Common myeloid progenitor, CD34-positive (primary cell): ENCODE measurements at regions not wholly inside any gene's neighbourhood (a gene's known extent, or its start where the extent isn't known, plus 50 kb on each side); places are given as distances from the start of the nearest gene placed in this dataset.

Experiments
- CTCF ChIA-PET: fragments of 350-600 bp; sonication (Branson Sonifier 250); formaldehyde crosslinking; loops from one replicate; lab custom pipeline; 2021; ENCODE audit warnings: antibody characterized with exemption; lab: Charles Lee
- POLR2A ChIA-PET: fragments of 350-600 bp; sonication (Branson Sonifier 250); formaldehyde crosslinking; loops from one replicate; lab custom pipeline; 2021; ENCODE audit warnings: antibody characterized with exemption; lab: Charles Lee
- DNase-seq, 3 donors: peaks; one replicate each; pipeline versions ENCODE4 v3.0.0 to v3.0.0-alpha.2; 2013
- H3K27ac ChIP-seq, 2 experiments: 1 replicate in 1 of 2; 2 replicates in 1 of 2; pipeline ENCODE4 v1.7.0; 2013; ENCODE audit warnings: inconsistent platforms in 2 of 2, low read length in 2 of 2, mild to moderate bottlenecking in 2 of 2, low read depth in 1 of 2, moderate library complexity in 1 of 2; ENCODE audit not compliant: severe bottlenecking in 2 of 2, insufficient read depth in 1 of 2, poor library complexity in 1 of 2
- H3K27me3 ChIP-seq, 5 experiments: replicated peaks in 2 of 5; 1 replicate in 3 of 5; 2 replicates in 2 of 5; pipeline versions ENCODE4 v1.6.1 to v1.7.0; 2013; ENCODE audit warnings: low read length in 4 of 5, mild to moderate bottlenecking in 2 of 5, moderate library complexity in 2 of 5, inconsistent platforms in 1 of 5; ENCODE audit not compliant: insufficient read depth in 5 of 5, control insufficient read depth in 4 of 5
- H3K36me3 ChIP-seq, 4 experiments: 1 replicate in 2 of 4; 2 replicates in 2 of 4; pipeline versions ENCODE4 v1.6.1 to v1.7.0; 2013; ENCODE audit warnings: low read length in 3 of 4, control low read depth in 1 of 4, mild to moderate bottlenecking in 1 of 4; ENCODE audit not compliant: control insufficient read depth in 4 of 4, insufficient read depth in 4 of 4
- H3K4me1 ChIP-seq, 4 experiments: 1 replicate in 3 of 4; 2 replicates in 1 of 4; pipeline versions ENCODE4 v1.6.1 to v1.7.1; 2013; ENCODE audit warnings: low read length in 3 of 4, mild to moderate bottlenecking in 3 of 4, control low read depth in 1 of 4, inconsistent platforms in 1 of 4, moderate library complexity in 1 of 4; ENCODE audit not compliant: control insufficient read depth in 4 of 4, insufficient read depth in 4 of 4; ENCODE audit errors: control extremely low read depth in 1 of 4
- H3K4me3 ChIP-seq, 7 experiments: 1 replicate in 4 of 7; 2 replicates in 3 of 7; pipeline versions ENCODE4 v1.5.1 to v1.7.0; 2013; ENCODE audit warnings: mild to moderate bottlenecking in 7 of 7, low read length in 6 of 7, moderate library complexity in 6 of 7, inconsistent platforms in 2 of 7, low read depth in 2 of 7, control low read depth in 1 of 7; ENCODE audit not compliant: insufficient read depth in 4 of 7, control insufficient read depth in 1 of 7; ENCODE audit errors: extremely low read depth in 1 of 7
- H3K9me3 ChIP-seq, 5 experiments: 1 replicate in 4 of 5; 2 replicates in 1 of 5; pipeline versions ENCODE4 v1.6.1 to v1.7.1; 2013; ENCODE audit warnings: low read length in 4 of 5, mild to moderate bottlenecking in 2 of 5, inconsistent platforms in 1 of 5, low read depth in 1 of 5, moderate library complexity in 1 of 5; ENCODE audit not compliant: control insufficient read depth in 4 of 5, insufficient read depth in 2 of 5; ENCODE audit errors: control extremely low read depth in 1 of 5
- WGBS: methylation state at CpG from one replicate; pipeline ENCODE4 v1.1.5; 2013; ENCODE audit not compliant: insufficient coverage; 5-methylcytosine and 5-hydroxymethylcytosine counted together

- no peak for DNase-seq
- Histone ChIP-seq H3K27ac (no peak overlapping the region), H3K9me3 (peaks cover 0 to 5% (median 5%) of the 10 kb centered on the region in 5 experiments), H3K36me3 (no peaks in the 10 kb centered on the region), H3K27me3 (no peaks in the 10 kb centered on the region), H3K4me1 (no peaks in the 10 kb centered on the region), H3K4me3 (no peak overlapping the region)
- WGBS: no CpG with 5 or more reads among the region's 1 CpG
- POLR2A ChIA-PET: no interaction called here
- CTCF ChIA-PET: interaction anchor here (1.0 kb wide), 1 partner anchor 11 kb away, joined by 3 read pairs; no protein-coding TSS in a partner anchor
Observed at GRCh38 chr16:62692685-62693084, 656.4 kb upstream of the CDH8 start.

- no peak for DNase-seq
- Histone ChIP-seq H3K27me3 (no peaks in the 10 kb centered on the region), H3K4me1 (no peaks in the 10 kb centered on the region), H3K4me3 (no peak overlapping the region), H3K27ac (no peak overlapping the region), H3K36me3 (no peaks in the 10 kb centered on the region), H3K9me3 (peaks cover 4 to 18% (median 9%) of the 10 kb centered on the region in 5 experiments)
- POLR2A ChIA-PET: interaction anchor here (0.6 kb wide), 1 partner anchor 472 kb away, joined by 3 read pairs; no protein-coding TSS in a partner anchor
- WGBS: no CpG with 5 or more reads among the region's 1 CpG
- CTCF ChIA-PET: no interaction called here
Observed at GRCh38 chr16:62681819-62682218, 645.6 kb upstream of the CDH8 start.

GRCh38 chr16:62678796-62679195 lies 642.6 kb upstream of the CDH8 start:
- no peaks in the 10 kb centered on the region for H3K27me3 ChIP-seq
- no peak overlapping the region for H3K27ac ChIP-seq
- CTCF ChIA-PET: no interaction called here
- POLR2A ChIA-PET: no interaction called here
- no peak overlapping the region for H3K4me3 ChIP-seq
- no peaks in the 10 kb centered on the region for H3K4me1 ChIP-seq
- no peak for DNase-seq
- peaks cover 4 to 12% (median 8%) of the 10 kb centered on the region in 5 experiments for H3K9me3 ChIP-seq
- 100% methylated on average over 3 of the region's 4 CpGs for WGBS
- H3K36me3 ChIP-seq: no peaks in the 10 kb centered on the region

DNA sequence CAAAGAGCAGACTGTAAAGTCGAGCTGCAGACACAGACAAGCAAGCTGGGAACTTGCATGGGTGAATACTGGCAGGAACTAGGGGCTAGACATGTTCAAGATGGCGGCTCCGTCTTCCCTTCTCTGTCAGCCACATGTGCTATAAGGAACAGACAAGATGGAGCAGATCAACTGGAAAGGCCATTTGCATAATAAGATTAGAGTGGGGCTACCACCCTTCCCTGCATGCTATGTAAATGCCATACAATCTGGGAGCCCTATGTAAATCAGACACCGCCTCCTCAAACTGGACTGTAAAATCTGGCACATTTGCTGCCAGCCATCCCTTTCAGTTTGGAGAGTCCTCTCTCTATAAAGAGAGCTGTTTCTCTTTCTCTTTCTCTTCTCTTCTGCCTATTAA lies 640.1 kb upstream of the CDH8 start:
- Histone ChIP-seq H3K27me3 (no peaks in the 10 kb centered on the region), H3K27ac (no peak overlapping the region), H3K4me3 (no peak overlapping the region), H3K9me3 (peaks cover 4 to 7% (median 5%) of the 10 kb centered on the region in 5 experiments), H3K4me1 (no peaks in the 10 kb centered on the region), H3K36me3 (no peaks in the 10 kb centered on the region)
- CTCF ChIA-PET: no interaction called here
- POLR2A ChIA-PET: no interaction called here
- WGBS: 80% methylated on average over 4 of the region's 4 CpGs
- DNase-seq: no peak

GRCh38 chr16:62665269-62665668 lies 629.0 kb upstream of the CDH8 start:
- H3K36me3 ChIP-seq: no peaks in the 10 kb centered on the region
- H3K9me3 ChIP-seq: no peaks in the 10 kb centered on the region
- no peaks in the 10 kb centered on the region for H3K27me3 ChIP-seq
- no peak overlapping the region for H3K27ac ChIP-seq
- H3K4me1 ChIP-seq: no peaks in the 10 kb centered on the region
- WGBS: no CpG with 5 or more reads among the region's 1 CpG
- ChIA-PET CTCF (no interaction called here), POLR2A (no interaction called here)
- no peak overlapping the region for H3K4me3 ChIP-seq
- DNase-seq: no peak

- H3K9me3 ChIP-seq: no peaks in the 10 kb centered on the region
- CTCF ChIA-PET: no interaction called here
- 100% methylated on average over 1 of the region's 3 CpGs for WGBS
Observed at GRCh38 chr16:62664566-62664965, 628.3 kb upstream of the CDH8 start.

GRCh38 chr16:62661435-62661834 lies 625.2 kb upstream of the CDH8 start:
- no peak overlapping the region for H3K27ac ChIP-seq
- CTCF ChIA-PET: no interaction called here

More at GRCh38 chr16:62664566-62664965, 628.3 kb upstream of the CDH8 start:
- POLR2A ChIA-PET: no interaction called here
- Histone ChIP-seq H3K36me3 (no peaks in the 10 kb centered on the region), H3K4me1 (no peaks in the 10 kb centered on the region), H3K4me3 (no peak overlapping the region), H3K27me3 (no peaks in the 10 kb centered on the region), H3K27ac (no peak overlapping the region)
- DNase-seq: no peak

More at GRCh38 chr16:62661435-62661834, 625.2 kb upstream of the CDH8 start:
- H3K4me3 ChIP-seq: no peak overlapping the region
- no peaks in the 10 kb centered on the region for H3K36me3 ChIP-seq
- no peaks in the 10 kb centered on the region for H3K9me3 ChIP-seq
- DNase-seq: no peak
- POLR2A ChIA-PET: no interaction called here
- H3K4me1 ChIP-seq: no peaks in the 10 kb centered on the region
- no peaks in the 10 kb centered on the region for H3K27me3 ChIP-seq
